NCI-H2171 (cell line): ENCODE measurements at regions not wholly inside any gene's neighbourhood (a gene's known extent, or its start where the extent isn't known, plus 50 kb on each side); places are given as distances from the start of the nearest gene placed in this dataset.

ENCODE experiments used
- DNase-seq: peaks from one replicate; lab custom pipeline; 2025; lab: John Stamatoyannopoulos, UW

DNA sequence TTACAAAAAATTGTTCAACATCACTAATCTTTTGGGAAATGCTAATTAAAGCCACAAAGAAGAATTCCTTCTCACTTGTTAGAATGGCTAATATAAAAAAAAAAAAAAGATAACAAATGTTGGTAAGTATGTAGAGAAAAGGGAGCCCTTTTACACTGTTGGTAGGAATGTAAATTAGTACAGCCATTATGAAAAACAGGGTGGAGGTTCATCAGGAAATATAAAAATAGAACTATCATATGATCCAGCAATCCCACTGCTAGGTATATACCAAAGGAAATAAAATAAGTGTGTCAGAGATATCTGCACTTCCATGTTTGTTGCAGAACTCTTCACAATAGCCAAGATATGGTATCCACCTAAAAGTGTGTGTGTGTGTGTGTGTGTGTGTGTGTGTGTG, 83.5 kb upstream of the RGMB start:
- no peak for DNase-seq

- DNase-seq = no peak
These were observed 78.6 kb upstream of the RGMB start for GRCh38 chr5:98694902-98695301.

DNA sequence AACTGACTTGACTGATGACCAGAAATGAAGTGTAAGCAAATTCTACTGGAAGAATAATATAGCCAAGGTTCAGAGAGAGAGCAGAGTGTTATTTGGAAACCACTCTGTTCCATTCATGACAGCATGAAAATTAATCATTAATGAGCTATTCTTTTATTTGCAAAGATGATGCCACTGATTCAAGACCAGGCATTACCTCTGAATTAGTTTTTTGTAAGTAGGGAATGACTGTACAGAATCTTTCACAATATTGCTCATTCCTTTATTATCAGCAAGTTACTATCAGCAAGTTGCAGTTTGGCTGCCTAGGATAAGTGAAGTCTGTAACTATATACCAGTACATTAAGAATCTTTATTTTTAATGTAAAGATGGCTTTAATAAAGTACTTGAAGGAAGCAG, 75.1 kb upstream of the RGMB start:
- DNase-seq = no peak

DNA sequence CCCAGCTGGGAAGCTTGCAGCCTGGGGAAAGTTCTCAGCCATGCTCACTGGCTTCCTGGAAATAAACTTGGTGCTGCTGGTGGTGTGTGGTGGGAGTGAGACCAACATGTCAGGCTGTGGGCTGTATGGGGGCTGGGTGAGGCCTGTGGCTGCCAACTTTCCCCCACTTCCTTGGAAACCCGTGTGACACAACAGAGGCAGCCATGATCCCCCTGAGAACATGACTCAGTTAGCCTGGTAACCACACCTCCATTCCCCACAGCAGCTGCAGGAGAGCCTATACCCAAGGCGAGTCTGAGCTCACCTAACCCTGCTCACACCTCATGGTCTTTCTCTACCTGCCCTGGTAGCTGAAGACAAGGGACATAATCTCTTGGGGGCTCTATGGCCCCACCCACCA, 72.7 kb upstream of the RGMB start:
- DNase-seq = no peak

- DNase-seq = no peak
These were observed 67.6 kb upstream of the RGMB start for GRCh38 chr5:98705841-98706240.

DNA sequence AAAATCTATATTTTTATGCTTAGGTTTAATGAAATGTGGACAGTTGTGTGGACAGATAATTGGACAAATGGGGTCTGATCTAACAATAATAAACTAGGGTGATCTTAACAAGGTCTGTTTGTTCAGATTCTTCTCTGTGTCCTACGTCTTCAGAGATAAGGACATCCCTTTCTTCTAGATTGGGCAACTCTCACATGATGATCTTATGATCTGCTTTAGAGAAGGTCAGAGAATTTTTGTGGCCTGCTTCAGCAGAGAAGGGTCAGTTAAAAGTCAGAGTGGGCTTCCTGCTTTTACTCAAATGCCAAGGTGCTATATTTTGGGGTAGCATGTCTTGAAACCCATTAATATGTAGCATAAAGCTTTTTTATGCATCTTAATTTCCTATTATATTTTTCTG, 63.8 kb upstream of the RGMB start:
- no peak for DNase-seq

- no peak for DNase-seq
These were observed 60.4 kb upstream of the RGMB start for GRCh38 chr5:98713027-98713426.

DNA sequence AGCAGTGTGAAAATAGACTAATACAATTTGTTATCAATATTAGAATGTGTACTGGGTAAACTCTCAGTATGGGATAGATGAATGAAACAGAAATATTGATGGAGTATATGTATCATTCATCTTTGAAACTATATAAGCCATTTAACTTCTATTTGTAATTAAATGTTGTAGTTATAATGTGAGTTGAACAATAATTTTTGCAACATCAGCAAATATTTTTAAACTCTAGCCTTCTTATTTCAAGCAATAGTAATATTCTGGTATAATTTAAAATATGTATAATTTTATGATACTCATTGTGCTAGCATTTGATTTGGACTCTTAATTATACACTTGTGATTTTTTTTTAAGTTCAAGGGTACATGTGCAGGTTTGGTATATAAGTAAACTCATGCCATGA, 59.6 kb upstream of the RGMB start:
- DNase-seq = no peak

- no peak for DNase-seq
These were observed 58.7 kb upstream of the RGMB start for GRCh38 chr5:98714710-98715288.

- DNase-seq = no peak
These were observed 52.1 kb upstream of the RGMB start for GRCh38 chr5:98721231-98721928.

DNA sequence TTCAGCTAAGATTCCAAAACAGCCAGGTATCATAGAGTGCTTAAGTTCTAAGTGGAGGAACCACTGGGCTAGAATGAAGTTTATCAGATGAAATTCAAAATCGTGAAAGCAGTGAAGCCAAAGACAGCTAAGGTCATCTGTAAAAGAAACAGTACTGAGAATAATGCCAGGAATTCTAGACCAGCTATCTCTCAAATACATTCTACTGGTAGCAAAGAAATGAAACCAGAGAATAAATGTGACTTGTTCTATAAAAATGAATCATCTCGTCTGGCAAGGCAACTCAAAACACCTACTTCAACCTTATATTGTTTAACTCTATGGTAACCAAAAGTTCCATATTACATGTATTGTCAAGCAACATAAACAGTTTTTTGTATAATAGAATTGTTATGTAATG, 51.3 kb upstream of the RGMB start:
- no peak for DNase-seq

DNA sequence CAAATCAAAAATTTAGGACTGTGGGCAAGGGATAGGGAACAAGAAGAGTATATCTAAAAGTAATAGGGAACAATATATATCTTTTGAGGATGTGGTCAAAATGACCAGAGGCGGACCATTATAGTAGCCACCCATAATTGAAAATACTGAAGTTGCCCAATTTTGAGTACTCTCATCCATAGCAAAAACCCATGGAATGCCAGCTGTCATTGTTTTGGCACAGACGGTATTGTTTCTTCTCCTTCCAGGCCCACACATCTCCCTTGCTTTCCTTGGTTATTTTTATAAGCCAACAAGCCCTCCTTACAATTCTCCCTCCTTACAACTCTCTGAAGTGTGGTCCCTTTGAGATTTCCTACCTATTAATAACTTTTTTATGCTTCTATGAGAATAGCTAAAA, 50.4 kb upstream of the RGMB start:
- no peak for DNase-seq
